LoVo (cell line): ENCODE measurements at regions not wholly inside any gene's neighbourhood (a gene's known extent, or its start where the extent isn't known, plus 50 kb on each side); places are given as distances from the start of the nearest gene placed in this dataset.

Experiments
- DNase-seq: peaks from one replicate; pipeline ENCODE4 v3.0.0-alpha.2; 2016; ENCODE audit warnings: low spot score

GRCh38 chr3:168152149-168152548 is 56.4 kb upstream of the GOLIM4 start:
- no peak for DNase-seq
